WTC11 (cell line): ENCODE measurements at regions not wholly inside any gene's neighbourhood (a gene's known extent, or its start where the extent isn't known, plus 50 kb on each side); places are given as distances from the start of the nearest gene placed in this dataset.

Source experiments
- ATAC-seq: fragments of 200-7000 bp; cut with Tn5 transposase; 2 replicates; pipeline ENCODE4 v1.10.0; 2021; ENCODE audit warnings: mild to moderate bottlenecking, moderate library complexity
- CTCF ChIA-PET: fragments of 300-600 bp; sonication (Branson Sonifier 250); formaldehyde crosslinking; loops from one replicate; lab custom pipeline; 2021; ENCODE audit warnings: antibody characterized with exemption; lab: Charles Lee
- POLR2A ChIA-PET: fragments of 350-600 bp; sonication (Branson Sonifier 250); formaldehyde crosslinking; loops from one replicate; lab custom pipeline; 2021; ENCODE audit warnings: antibody characterized with exemption; lab: Charles Lee
- DNase-seq: peaks from one replicate; pipeline ENCODE4 v3.0.0; 2021; ENCODE audit warnings: low spot score
- H3K27ac Mint-ChIP-seq: 2 replicates; pipeline ENCODE4 v1.8.0; 2021; ENCODE audit warnings: mixed read lengths
- H3K27me3 Mint-ChIP-seq: 2 replicates; pipeline ENCODE4 v1.8.0; 2021; ENCODE audit warnings: low read depth, mild to moderate bottlenecking, moderate library complexity, mixed read lengths
- H3K36me3 Mint-ChIP-seq: 2 replicates; pipeline ENCODE4 v1.8.0; 2021; ENCODE audit warnings: mixed read lengths
- H3K4me1 Mint-ChIP-seq: 2 replicates; pipeline ENCODE4 v1.8.0; 2022; ENCODE audit warnings: mixed read lengths
- H3K4me3 Mint-ChIP-seq: 2 replicates; pipeline ENCODE4 v1.8.0; 2021; ENCODE audit warnings: mild to moderate bottlenecking, moderate library complexity, mixed read lengths
- H3K9me3 Mint-ChIP-seq: 2 replicates; pipeline ENCODE4 v1.8.0; 2021; ENCODE audit warnings: mixed read lengths
- ATF2 ChIP-seq: sonication (generic); formaldehyde crosslinking; IDR thresholded peaks from 2 replicates; pipeline ENCODE4 v1.8.1; 2022; ENCODE audit warnings: low read depth, missing genetic modification reagents, borderline replicate concordance
- E2F5 ChIP-seq: sonication (generic); formaldehyde crosslinking; IDR thresholded peaks from 2 replicates; pipeline ENCODE4 v1.8.1; 2022; ENCODE audit warnings: mild to moderate bottlenecking, moderate library complexity, missing genetic modification reagents
- EMX1 ChIP-seq: fragments of 250-450 bp; sonication (Bioruptor Pico); IDR thresholded peaks from 2 replicates; pipeline ENCODE4 v1.8.0; 2021; ENCODE audit warnings: mild to moderate bottlenecking
- FOXP1 ChIP-seq: sonication (generic); formaldehyde crosslinking; IDR thresholded peaks from 2 replicates; pipeline ENCODE4 v1.8.0; 2022; ENCODE audit warnings: missing genetic modification reagents, mild to moderate bottlenecking, moderate library complexity, borderline replicate concordance
- IRF1 ChIP-seq: sonication (generic); formaldehyde crosslinking; IDR thresholded peaks from 2 replicates; pipeline ENCODE4 v1.8.0; 2023; ENCODE audit warnings: missing genetic modification reagents
- IRF2 ChIP-seq: sonication (generic); formaldehyde crosslinking; IDR thresholded peaks from 2 replicates; pipeline ENCODE4 v1.8.0; 2022; ENCODE audit warnings: low read depth, missing genetic modification reagents, borderline replicate concordance
- JUN ChIP-seq: sonication (generic); formaldehyde crosslinking; IDR thresholded peaks from 2 replicates; pipeline ENCODE4 v1.8.0; 2023; ENCODE audit warnings: mild to moderate bottlenecking, missing genetic modification reagents
- NFYB ChIP-seq: sonication (generic); formaldehyde crosslinking; conservative IDR thresholded peaks from 2 replicates; pipeline ENCODE4 v1.8.0; 2022; ENCODE audit warnings: low read depth, missing genetic modification reagents
- PRRX2 ChIP-seq: fragments of 250-450 bp; sonication (Bioruptor Pico); IDR thresholded peaks from 2 replicates; pipeline ENCODE4 v1.8.0; 2021; ENCODE audit warnings: mild to moderate bottlenecking
- RELA ChIP-seq: sonication (generic); formaldehyde crosslinking; IDR thresholded peaks from 2 replicates; pipeline ENCODE4 v1.8.1; 2022; ENCODE audit warnings: missing genetic modification reagents, mild to moderate bottlenecking, borderline replicate concordance
- USF2 ChIP-seq: sonication (generic); formaldehyde crosslinking; IDR thresholded peaks from 2 replicates; pipeline ENCODE4 v1.8.1; 2023; ENCODE audit warnings: mild to moderate bottlenecking, missing genetic modification reagents, moderate library complexity
- ZNF263 ChIP-seq: sonication (generic); formaldehyde crosslinking; IDR thresholded peaks from 2 replicates; pipeline ENCODE4 v1.8.1; 2022; ENCODE audit warnings: low read depth, mild to moderate bottlenecking, moderate library complexity, missing genetic modification reagents
- ZNF423 ChIP-seq: fragments of 250-450 bp; sonication (Bioruptor Pico); IDR thresholded peaks from 2 replicates; pipeline ENCODE4 v2.1.2; 2022; ENCODE audit warnings: mild to moderate bottlenecking, moderate library complexity
- TF ChIP-seq, protein P1 (sequence below): sonication (generic); formaldehyde crosslinking; IDR thresholded peaks from 2 replicates; pipeline ENCODE4 v1.8.1; 2023; ENCODE audit warnings: mild to moderate bottlenecking, moderate library complexity, missing genetic modification reagents
- TF ChIP-seq, protein P2 (sequence below): fragments of 250-450 bp; sonication (Bioruptor Pico); IDR thresholded peaks from 2 replicates; pipeline ENCODE4 v1.9.0; 2021; ENCODE audit warnings: mild to moderate bottlenecking, borderline replicate concordance
- TF ChIP-seq, protein P3 (sequence below): fragments of 250-450 bp; sonication (Bioruptor Pico); IDR thresholded peaks from 2 replicates; pipeline ENCODE4 v1.8.0; 2021; ENCODE audit warnings: mild to moderate bottlenecking
- TF ChIP-seq, protein P4 (sequence below): fragments of 250-450 bp; sonication (Bioruptor Pico); conservative IDR thresholded peaks from 2 replicates; pipeline ENCODE4 v1.9.0; 2021; ENCODE audit warnings: mild to moderate bottlenecking
- TF ChIP-seq, protein P5 (sequence below): sonication (generic); formaldehyde crosslinking; IDR thresholded peaks from 2 replicates; pipeline ENCODE4 v1.8.1; 2023; ENCODE audit warnings: mild to moderate bottlenecking, missing genetic modification reagents, borderline replicate concordance

DNA sequence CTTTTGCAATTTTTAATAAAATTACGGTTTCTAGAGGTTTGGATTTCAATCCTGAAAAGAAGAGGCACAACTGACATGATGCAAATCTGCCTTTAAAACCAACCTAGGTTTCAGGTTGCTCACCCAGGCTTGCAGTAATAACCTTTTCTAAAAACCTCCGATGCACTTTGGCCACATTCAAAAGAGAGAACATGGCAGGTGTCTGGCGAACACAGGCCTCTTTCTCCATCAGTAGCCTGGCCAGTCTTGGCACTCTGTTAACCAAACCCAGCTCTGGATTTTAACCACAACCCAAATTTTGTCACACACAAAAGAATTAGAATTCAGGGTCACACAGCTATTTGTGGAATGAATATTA is 55.8 kb upstream of the MAFB start:
- POLR2A ChIA-PET = no interaction called here
- H3K4me3 Mint-ChIP-seq = no peak overlapping the region
- TF ChIP-seq E2F5 (CRISPR knock-in tag) (no peak), USF2 (no peak), FOXP1 (no peak), ATF2 (CRISPR knock-in tag) (no peak), RELA (CRISPR knock-in tag) (no peak), ZNF423 (CRISPR knock-in tag) (no peak), EMX1 (no peak), IRF1 (CRISPR knock-in tag) (no peak), PRRX2 (CRISPR knock-in tag) (no peak), ZNF263 (CRISPR knock-in tag) (no peak), IRF2 (CRISPR knock-in tag) (no peak)
- TF ChIP-seq, protein P1, sequence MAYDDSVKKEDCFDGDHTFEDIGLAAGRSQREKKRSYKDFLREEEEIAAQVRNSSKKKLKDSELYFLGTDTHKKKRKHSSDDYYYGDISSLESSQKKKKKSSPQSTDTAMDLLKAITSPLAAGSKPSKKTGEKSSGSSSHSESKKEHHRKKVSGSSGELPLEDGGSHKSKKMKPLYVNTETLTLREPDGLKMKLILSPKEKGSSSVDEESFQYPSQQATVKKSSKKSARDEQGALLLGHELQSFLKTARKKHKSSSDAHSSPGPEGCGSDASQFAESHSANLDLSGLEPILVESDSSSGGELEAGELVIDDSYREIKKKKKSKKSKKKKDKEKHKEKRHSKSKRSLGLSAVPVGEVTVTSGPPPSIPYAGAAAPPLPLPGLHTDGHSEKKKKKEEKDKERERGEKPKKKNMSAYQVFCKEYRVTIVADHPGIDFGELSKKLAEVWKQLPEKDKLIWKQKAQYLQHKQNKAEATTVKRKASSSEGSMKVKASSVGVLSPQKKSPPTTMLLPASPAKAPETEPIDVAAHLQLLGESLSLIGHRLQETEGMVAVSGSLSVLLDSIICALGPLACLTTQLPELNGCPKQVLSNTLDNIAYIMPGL = no peak
- TF ChIP-seq, protein P2, sequence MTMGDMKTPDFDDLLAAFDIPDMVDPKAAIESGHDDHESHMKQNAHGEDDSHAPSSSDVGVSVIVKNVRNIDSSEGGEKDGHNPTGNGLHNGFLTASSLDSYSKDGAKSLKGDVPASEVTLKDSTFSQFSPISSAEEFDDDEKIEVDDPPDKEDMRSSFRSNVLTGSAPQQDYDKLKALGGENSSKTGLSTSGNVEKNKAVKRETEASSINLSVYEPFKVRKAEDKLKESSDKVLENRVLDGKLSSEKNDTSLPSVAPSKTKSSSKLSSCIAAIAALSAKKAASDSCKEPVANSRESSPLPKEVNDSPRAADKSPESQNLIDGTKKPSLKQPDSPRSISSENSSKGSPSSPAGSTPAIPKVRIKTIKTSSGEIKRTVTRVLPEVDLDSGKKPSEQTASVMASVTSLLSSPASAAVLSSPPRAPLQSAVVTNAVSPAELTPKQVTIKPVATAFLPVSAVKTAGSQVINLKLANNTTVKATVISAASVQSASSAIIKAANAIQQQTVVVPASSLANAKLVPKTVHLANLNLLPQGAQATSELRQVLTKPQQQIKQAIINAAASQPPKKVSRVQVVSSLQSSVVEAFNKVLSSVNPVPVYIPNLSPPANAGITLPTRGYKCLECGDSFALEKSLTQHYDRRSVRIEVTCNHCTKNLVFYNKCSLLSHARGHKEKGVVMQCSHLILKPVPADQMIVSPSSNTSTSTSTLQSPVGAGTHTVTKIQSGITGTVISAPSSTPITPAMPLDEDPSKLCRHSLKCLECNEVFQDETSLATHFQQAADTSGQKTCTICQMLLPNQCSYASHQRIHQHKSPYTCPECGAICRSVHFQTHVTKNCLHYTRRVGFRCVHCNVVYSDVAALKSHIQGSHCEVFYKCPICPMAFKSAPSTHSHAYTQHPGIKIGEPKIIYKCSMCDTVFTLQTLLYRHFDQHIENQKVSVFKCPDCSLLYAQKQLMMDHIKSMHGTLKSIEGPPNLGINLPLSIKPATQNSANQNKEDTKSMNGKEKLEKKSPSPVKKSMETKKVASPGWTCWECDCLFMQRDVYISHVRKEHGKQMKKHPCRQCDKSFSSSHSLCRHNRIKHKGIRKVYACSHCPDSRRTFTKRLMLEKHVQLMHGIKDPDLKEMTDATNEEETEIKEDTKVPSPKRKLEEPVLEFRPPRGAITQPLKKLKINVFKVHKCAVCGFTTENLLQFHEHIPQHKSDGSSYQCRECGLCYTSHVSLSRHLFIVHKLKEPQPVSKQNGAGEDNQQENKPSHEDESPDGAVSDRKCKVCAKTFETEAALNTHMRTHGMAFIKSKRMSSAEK (CRISPR knock-in tag) = no peak
- TF ChIP-seq, protein P3, sequence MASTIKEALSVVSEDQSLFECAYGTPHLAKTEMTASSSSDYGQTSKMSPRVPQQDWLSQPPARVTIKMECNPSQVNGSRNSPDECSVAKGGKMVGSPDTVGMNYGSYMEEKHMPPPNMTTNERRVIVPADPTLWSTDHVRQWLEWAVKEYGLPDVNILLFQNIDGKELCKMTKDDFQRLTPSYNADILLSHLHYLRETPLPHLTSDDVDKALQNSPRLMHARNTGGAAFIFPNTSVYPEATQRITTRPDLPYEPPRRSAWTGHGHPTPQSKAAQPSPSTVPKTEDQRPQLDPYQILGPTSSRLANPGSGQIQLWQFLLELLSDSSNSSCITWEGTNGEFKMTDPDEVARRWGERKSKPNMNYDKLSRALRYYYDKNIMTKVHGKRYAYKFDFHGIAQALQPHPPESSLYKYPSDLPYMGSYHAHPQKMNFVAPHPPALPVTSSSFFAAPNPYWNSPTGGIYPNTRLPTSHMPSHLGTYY (CRISPR knock-in tag) = no peak
- H3K27me3 Mint-ChIP-seq = no peaks in the 10 kb centered on the region
- CTCF ChIA-PET = interaction anchor here (2.1 to 2.2 kb wide), 3 partner anchors 38 to 218 kb away, joined by 7 to 11 read pairs (median 7); no protein-coding TSS in a partner anchor
- ATAC-seq = no peak
- no peak overlapping the region for H3K27ac Mint-ChIP-seq
- no peak for DNase-seq
- H3K36me3 Mint-ChIP-seq = no peaks in the 10 kb centered on the region
- no peaks in the 10 kb centered on the region for H3K9me3 Mint-ChIP-seq
- peaks cover 11% of the 10 kb centered on the region for H3K4me1 Mint-ChIP-seq

GRCh38 chr20:40746251-40746650 is 57.2 kb upstream of the MAFB start:
- no peaks in the 10 kb centered on the region for H3K9me3 Mint-ChIP-seq
- POLR2A ChIA-PET = no interaction called here
- H3K27ac Mint-ChIP-seq = no peak overlapping the region
- peaks cover 10% of the 10 kb centered on the region for H3K4me1 Mint-ChIP-seq
- H3K36me3 Mint-ChIP-seq = no peaks in the 10 kb centered on the region
- ATAC-seq (no peak), DNase-seq (no peak)
- no peak overlapping the region for H3K4me3 Mint-ChIP-seq
- H3K27me3 Mint-ChIP-seq = no peaks in the 10 kb centered on the region
- CTCF ChIA-PET = interaction anchor here (0.7 to 0.9 kb wide), 2 partner anchors 51 to 199 kb away, joined by 3 to 4 read pairs; no protein-coding TSS in a partner anchor
- TF ChIP-seq JUN (no peak), NFYB (no peak)
- TF ChIP-seq, protein P4, sequence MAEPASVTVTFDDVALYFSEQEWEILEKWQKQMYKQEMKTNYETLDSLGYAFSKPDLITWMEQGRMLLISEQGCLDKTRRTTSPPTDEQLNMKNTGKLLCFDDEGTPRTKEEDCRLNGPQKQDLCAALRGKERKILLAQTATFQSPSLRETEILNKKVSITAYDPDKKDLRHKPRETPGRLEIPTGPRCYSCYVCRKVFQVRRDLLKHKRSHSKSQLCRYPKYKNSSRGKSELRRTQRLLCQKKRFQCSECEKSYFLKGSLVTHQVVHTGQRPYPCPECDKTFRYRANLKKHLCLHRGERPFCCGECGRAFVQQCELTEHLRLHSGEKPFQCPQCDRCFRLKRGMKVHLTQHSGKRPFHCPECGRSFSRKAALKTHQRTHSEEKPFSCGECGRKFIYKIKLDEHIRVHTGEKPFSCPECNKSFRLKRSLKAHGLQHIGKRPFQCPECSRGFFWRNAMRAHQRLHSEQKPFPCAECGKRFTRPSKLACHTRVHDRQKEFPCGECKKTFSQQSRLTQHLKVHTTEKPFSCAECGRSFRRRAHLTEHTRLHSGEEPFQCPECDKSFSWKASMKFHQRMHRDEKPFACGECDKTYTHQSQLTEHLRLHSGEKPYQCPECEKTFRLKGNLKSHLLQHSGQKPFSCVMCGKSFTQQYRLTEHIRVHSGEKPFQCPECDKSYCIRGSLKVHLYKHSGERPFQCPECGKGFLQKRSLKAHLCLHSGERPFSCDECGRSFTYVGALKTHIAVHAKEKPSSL = no peak
- TF ChIP-seq, protein P5, sequence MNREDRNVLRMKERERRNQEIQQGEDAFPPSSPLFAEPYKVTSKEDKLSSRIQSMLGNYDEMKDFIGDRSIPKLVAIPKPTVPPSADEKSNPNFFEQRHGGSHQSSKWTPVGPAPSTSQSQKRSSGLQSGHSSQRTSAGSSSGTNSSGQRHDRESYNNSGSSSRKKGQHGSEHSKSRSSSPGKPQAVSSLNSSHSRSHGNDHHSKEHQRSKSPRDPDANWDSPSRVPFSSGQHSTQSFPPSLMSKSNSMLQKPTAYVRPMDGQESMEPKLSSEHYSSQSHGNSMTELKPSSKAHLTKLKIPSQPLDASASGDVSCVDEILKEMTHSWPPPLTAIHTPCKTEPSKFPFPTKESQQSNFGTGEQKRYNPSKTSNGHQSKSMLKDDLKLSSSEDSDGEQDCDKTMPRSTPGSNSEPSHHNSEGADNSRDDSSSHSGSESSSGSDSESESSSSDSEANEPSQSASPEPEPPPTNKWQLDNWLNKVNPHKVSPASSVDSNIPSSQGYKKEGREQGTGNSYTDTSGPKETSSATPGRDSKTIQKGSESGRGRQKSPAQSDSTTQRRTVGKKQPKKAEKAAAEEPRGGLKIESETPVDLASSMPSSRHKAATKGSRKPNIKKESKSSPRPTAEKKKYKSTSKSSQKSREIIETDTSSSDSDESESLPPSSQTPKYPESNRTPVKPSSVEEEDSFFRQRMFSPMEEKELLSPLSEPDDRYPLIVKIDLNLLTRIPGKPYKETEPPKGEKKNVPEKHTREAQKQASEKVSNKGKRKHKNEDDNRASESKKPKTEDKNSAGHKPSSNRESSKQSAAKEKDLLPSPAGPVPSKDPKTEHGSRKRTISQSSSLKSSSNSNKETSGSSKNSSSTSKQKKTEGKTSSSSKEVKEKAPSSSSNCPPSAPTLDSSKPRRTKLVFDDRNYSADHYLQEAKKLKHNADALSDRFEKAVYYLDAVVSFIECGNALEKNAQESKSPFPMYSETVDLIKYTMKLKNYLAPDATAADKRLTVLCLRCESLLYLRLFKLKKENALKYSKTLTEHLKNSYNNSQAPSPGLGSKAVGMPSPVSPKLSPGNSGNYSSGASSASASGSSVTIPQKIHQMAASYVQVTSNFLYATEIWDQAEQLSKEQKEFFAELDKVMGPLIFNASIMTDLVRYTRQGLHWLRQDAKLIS (CRISPR knock-in tag) = no peak
